Stimulated activated naive CD4-positive, alpha-beta T cell treated with Interleukin-2 at 50 U/mL for 16 hours (primary cell): ENCODE measurements at regions not wholly inside any gene's neighbourhood (a gene's known extent, or its start where the extent isn't known, plus 50 kb on each side); places are given as distances from the start of the nearest gene placed in this dataset.
"Not testable (repeated sequence)": the region's sequence is repeated elsewhere in the genome, so short reads cannot be mapped to it uniquely, and the experiment has no call there.

ENCODE experiments used
- DNase-seq: peaks from one replicate; lab custom pipeline; 2025; lab: John Stamatoyannopoulos, UW

- DNase-seq = no peak
Observed at GRCh38 chr12:93080452-93080851, 151.4 kb upstream of the EEA1 start.

DNA sequence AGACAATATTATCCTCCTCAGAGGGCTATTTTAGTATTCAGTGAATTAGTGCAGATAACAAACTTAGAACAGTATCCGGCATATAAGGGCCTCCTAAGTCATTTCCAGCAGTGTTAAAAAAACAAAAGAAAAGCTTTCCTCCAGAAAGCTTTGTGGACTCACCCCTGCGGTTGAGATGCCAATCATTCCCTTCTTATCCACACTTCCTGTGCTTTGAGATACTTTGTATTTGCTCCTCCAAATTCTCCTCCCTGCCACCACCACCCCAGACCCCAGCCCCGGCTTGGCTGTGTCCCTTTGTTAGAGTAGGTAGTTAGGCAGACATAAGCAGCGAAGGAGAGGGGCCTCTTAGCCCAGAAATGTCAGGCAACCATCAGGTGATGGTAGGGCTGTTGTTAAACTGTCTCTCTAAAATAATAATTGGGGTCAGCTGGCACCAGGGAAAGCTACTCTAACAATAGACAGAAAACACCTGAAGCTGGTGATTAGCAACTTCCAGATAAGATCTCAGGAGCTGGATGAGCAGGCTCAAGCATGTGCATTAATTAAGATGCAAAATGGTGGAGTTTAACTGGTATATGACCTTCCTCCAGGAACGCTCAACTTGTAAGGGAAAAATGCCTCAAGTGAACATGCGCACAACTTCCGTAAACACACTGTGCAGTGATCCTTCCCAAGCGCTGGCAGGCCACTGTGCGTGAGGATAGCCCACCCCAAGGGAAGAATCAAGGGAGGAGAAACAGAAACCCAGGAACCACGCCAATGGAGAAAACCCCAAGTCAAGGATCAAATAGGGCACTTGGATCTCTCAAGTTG lies 152.1 kb upstream of the EEA1 start:
- DNase-seq = no peak

DNA sequence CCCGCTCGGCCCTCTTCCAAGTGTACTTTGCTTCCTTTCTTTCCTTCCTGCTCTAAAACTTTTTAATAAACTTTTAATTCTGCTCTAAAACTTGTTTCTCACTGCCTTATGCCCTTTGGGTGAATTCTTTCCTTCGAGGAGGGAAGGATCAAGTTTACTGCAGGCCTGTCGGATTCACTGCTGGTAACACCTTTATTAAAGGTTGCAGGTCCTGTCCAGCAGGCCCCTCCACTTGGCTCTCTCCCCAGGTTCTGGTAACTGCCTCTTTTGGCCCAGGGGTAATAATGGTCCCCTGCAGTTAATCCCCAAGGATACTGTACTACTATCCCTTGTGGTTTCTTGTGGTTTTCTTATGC lies 152.7 kb upstream of the EEA1 start:
- DNase-seq = no peak

GRCh38 chr12:93085383-93086287 lies 156.5 kb upstream of the EEA1 start:
- no peak for DNase-seq

GRCh38 chr12:93086288-93086727 lies 157.2 kb upstream of the EEA1 start:
- DNase-seq = no peak

DNA sequence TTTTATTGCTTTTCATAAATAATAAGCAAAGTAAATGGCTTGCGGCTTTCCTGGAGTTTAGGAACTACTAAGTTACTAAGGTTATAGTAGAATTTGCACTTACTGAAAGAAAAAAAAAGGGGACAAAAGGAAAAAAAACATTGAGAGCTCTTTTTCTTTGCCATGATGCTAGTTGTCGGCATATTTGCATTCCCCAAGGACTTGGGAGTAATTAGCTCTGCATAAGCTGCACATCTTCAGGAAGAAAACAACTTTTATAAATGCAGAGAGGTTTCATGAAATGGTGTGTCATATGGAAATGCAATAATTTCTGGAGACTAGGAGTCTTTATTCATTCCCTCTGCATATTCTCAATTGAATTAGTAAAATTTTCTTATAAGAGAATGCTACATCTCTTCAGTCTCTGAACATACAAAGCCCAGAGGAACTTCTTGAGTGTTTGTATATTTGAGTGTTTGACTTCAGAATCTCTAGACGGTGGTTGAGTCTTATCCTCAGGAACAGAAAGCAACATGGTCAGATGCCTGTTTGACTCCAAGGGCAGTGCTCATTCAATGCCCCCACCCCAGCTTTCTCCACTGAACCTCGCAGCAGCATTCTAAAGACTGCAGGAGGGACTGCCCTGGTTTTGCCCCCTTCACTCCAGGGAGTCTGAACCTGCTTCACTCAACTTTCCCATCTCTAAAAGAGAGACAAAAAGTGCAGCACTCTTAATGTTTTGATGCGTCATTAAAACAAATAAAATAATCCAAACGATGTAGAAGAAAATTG lies 158.9 kb upstream of the EEA1 start:
- no peak for DNase-seq

DNA sequence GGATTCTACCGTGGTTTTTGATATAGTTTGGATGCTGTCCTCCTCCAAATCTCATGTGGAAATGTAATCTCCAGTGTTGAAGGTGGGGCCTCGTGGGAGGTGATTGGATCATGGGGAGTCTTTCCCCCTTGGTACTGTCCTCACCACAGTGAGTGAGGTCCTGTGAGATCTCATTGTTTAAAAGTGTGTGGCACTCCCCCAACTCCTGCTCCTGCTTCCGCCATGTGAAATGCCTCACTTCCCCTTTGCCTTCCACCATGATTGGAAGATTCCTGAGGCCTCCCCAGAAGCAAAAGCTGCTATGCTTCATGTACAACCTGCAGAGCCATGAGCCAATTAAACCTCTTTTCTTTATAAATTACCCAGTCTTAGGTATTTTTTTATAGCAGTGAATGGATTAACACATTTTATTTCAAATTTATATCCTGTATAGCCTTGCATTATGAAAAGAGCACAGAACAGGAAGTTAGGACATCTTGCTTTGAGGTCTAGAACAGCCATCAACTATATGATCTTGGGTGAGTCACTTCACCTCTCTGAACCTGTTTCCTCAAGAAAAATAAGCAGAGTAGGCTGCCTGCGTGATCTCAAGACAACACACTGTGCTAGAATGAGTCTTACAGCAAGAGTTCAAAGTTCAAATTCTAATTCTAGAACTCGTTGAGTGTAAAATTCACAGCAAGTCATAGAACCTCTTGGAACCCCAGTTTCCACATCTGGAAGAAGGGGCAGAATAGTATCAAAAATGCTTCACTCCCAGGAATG lies 160.9 kb upstream of the EEA1 start:
- no peak for DNase-seq

DNA sequence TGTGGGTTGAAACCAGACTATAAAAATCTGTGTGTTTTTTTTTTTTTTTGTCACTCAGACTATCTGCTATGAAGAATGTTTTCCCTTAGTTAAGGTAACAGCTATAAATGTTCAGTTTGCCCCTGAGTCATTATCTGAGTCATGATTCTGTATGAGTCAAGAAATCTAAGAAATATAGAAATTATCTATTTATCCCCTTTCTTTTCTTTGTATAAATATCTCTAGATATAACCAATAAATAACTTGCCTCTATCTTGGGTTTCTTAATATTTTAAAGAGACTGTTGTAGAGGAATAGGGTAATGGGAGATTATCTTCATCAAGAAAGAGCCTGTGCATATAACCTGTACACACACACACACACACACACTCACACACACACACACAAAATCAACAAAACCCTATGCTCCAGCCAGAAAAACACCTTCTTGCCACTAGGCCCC lies 161.7 kb upstream of the EEA1 start:
- no peak for DNase-seq

GRCh38 chr12:93091886-93092648 lies 163.0 kb upstream of the EEA1 start:
- no peak for DNase-seq

GRCh38 chr12:93092649-93092945 lies 163.5 kb upstream of the EEA1 start:
- DNase-seq = no peak

DNA sequence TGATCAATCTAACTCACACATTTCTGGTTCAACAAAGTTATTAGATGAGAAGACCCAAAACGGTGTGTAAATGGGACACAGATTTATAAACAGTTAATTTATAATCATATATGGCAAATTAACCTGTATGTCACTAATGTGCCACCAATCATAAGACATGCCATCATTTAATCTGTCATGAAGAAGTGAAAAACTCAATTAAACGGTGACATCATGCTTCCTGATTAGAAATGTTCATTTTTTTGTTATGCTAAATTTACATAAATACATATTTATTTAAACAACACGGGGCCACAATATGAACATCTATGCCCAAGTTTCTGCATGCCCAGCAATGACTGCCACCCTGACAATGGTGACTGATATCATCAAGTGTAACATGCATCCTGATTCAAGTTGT lies 164.1 kb upstream of the EEA1 start:
- no peak for DNase-seq

DNA sequence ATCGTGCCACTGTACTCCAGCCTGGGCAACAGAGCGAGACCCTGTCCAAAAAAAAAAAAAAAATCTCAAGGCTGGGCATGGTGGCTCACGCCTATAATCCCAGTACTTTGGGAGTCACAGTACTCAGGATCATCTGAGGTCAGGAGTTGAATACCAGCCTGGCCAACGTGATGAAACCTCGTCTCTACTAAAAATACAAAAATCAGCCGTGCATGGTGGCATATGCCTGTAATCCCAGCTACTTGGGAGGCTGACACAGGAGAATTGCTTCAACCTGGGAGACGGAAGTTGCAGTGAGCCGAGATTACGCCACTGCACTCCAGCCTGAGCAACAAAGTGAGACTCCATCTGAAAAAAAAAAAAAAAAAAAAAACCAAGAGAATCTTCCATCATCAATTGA lies 165.1 kb upstream of the EEA1 start:
- DNase-seq = not testable (repeated sequence)

DNA sequence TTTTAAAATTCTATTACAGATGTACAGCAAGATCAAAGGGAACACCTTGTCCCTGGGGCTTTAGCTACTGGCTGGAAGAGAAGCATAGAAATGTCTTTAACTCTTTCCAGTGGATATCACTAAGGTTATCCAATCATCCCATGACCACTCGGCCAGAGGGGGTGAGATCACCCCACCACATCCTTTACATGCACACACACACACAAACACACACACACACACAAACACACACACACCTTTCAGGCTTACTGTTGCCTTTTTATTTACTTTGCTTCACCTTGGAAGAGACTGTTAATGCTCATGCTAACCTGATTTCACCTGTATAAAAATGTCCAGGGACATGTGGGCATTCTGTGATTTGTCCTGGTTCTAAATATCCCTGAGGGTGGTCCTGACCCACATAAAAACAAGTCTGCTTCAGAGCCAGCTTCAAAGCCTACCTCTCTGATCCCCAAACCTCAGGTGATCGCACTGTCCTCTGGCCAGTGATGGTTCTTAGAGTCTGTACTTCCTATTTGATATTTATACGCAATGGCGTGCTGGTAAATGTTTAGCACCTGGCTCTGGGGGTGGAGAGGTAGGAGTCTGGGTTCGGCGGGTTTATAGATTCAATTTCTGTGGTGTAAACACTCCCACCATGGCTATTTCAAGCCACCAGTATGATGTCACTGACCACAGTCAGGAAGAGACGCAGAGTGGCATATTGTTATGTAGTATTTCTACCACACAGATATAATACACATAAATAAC lies 166.1 kb upstream of the EEA1 start:
- no peak for DNase-seq

DNA sequence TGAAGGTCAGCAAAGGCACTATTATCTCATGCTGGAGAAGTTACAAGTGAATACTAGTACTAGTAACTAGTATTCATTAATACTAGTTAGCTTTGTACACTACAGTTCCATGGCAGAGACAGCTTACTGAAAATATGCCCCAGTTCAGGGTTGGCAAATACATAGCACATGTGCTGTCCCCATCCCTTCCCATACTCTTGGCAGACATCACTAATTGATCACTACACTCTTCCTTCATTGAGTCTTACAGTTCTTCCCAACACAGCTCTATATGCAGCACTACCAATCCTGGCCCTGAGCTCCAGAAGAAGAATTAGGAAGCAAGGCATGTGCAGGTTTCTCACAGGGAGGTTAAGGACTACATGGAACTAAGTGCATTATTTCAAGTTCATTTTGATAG lies 168.3 kb upstream of the EEA1 start:
- DNase-seq = no peak

GRCh38 chr12:93098077-93098476 lies 169.0 kb upstream of the EEA1 start:
- peak; percentile 40 for DNase-seq

GRCh38 chr12:93099792-93100191 lies 170.7 kb upstream of the EEA1 start:
- DNase-seq = no peak

DNA sequence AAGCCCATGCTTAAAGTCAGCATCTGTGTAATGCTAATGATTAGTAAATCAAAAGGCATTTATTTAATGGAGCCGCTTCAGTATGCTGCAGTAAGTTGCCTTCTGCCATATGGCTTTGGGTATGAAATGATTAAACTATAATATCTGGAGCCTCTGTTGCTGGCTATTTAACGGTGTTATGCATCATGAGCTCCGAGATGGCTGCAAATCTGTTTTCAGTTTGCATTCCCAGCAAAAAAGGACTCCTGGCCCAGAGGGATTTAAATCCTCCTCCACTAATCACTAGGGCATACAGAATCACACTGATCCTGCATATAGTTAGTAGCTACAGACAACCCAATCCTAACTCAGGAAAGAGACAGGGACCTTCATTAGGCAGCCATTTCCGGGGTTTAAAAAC lies 171.5 kb upstream of the EEA1 start:
- no peak for DNase-seq

GRCh38 chr12:93101367-93101766 lies 172.3 kb upstream of the EEA1 start:
- no peak for DNase-seq

GRCh38 chr12:93102312-93102711 lies 173.2 kb upstream of the EEA1 start:
- no peak for DNase-seq

DNA sequence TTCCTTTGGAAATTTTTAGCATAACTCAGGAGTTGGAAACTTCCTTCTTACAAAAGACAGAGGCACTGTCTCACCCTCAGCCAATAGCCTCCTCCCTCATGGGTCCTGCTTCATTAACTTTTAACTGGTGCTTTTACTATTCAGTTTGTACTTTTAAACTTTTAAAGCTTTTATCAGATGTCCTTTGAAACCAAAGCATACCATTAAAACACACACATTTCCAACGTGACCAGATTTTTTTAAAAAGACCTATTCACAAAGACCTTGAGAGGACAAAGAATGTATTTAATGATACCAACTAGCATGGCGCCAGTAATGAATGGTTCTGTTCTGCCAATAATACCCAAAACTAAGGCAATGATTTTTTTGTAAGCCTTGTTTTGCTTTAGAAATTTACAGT lies 173.6 kb upstream of the EEA1 start:
- no peak for DNase-seq
